Psoas muscle (tissue), 7 donors: ENCODE measurements at regions not wholly inside any gene's neighbourhood (a gene's known extent, or its start where the extent isn't known, plus 50 kb on each side); places are given as distances from the start of the nearest gene placed in this dataset.

Experiments
- ATAC-seq, 4 donors: fragments of 200-7000 bp; cut with Tn5 transposase; one replicate each; pipeline ENCODE4 v1.9.1; 2020; ENCODE audit warnings: moderate library complexity in 3 of 4, mild to moderate bottlenecking in 2 of 4
- DNase-seq, 2 donors: peaks; one replicate each; pipeline ENCODE4 v3.0.0-alpha.2; 2020
- H3K27ac ChIP-seq: fragments of 200-600 bp; one replicate; pipeline ENCODE4 v1.8.0; 2022
- H3K27me3 ChIP-seq, 3 donors: fragments of 200-600 bp in 1 of 3; one replicate each; pipeline versions ENCODE4 v1.6.1 to v1.8.0; 2013 to 2022; ENCODE audit warnings: low read length in 2 of 3, mild to moderate bottlenecking in 2 of 3, moderate library complexity in 1 of 3; ENCODE audit not compliant: insufficient read depth in 3 of 3
- H3K36me3 ChIP-seq, 2 donors: fragments of 200-600 bp in 1 of 2; one replicate each; pipeline versions ENCODE4 v1.6.1 to v1.8.0; 2013 to 2022; ENCODE audit warnings: low read depth in 1 of 2, mild to moderate bottlenecking in 1 of 2, moderate library complexity in 1 of 2; ENCODE audit not compliant: insufficient read depth in 1 of 2
- H3K4me1 ChIP-seq: fragments of 200-600 bp; one replicate; pipeline ENCODE4 v1.8.0; 2022
- H3K4me3 ChIP-seq: fragments of 200-600 bp; one replicate; pipeline ENCODE4 v1.8.0; 2022; ENCODE audit warnings: mild to moderate bottlenecking
- H3K9me3 ChIP-seq: fragments of 200-600 bp; one replicate; pipeline ENCODE4 v1.8.0; 2022
- CTCF ChIP-seq: fragments of 200-600 bp; IDR thresholded peaks from one replicate; pipeline ENCODE4 v1.8.0; 2022; ENCODE audit warnings: antibody characterized with exemption
- WGBS, 3 donors: extraction: QIAGEN DNeasy Blood & Tissue Kit; methylation state at CpG; one replicate each; pipeline versions ENCODE4 v1.1.6 to v1.1.7; 2013; 5-methylcytosine and 5-hydroxymethylcytosine counted together
- intact Hi-C, 2 donors: fragments of 100-400 bp; cut with DNase I; formaldehyde crosslinking; loops; one replicate each; pipeline versions ENCODE4 v1.11.0 to v1.14.2; 2022
- donor health status: healthy with polysubstance abuse.
- donor health status: DM: no; HTN: no; CAD: no; lungs with moderate emphysema.
- donor health status: Bipolar disorder and iron deficiency.
- donor health status: healthy.
- donor health status: DM: yes; HTN: yes; CAD: no.
- donor health status: DM: no; HTN: no; CAD: no.
- donor health status: DM: yes; HTN: yes; CAD: no.

GRCh38 chr6:4287811-4288244 is 152.5 kb upstream of the ECI2 start:
- no peaks in the 10 kb centered on the region for H3K36me3 ChIP-seq
- intact Hi-C loops, result loop anchor here (10.0 kb wide), 2 partner anchors 67 to 517 kb away; no protein-coding TSS in a partner anchor
- DNase-seq (no peak), ATAC-seq (no peak)
- no peak overlapping the region for H3K27ac ChIP-seq
- no peaks in the 10 kb centered on the region for H3K4me1 ChIP-seq
- H3K4me3 ChIP-seq, result no peak overlapping the region
- 26 to 35% (median 28%) methylated on average over 11 of the region's 11 CpGs for WGBS, 3 donors
- H3K27me3 ChIP-seq, result no peaks in the 10 kb centered on the region
- H3K9me3 ChIP-seq, result no peaks in the 10 kb centered on the region
- TF ChIP-seq CTCF, result no peak

GRCh38 chr6:4287372-4287771 is 152.0 kb upstream of the ECI2 start:
- 66 to 78% (median 72%) methylated on average over 7 of the region's 7 CpGs for WGBS, 3 donors
- H3K27me3 ChIP-seq, result no peaks in the 10 kb centered on the region
- H3K27ac ChIP-seq, result no peak overlapping the region
- no peaks in the 10 kb centered on the region for H3K4me1 ChIP-seq
- ATAC-seq, result no peak
- no peak for DNase-seq
- TF ChIP-seq CTCF, result no peak
- no peaks in the 10 kb centered on the region for H3K9me3 ChIP-seq
- no peak overlapping the region for H3K4me3 ChIP-seq
- H3K36me3 ChIP-seq, result no peaks in the 10 kb centered on the region
- intact Hi-C loops, result loop anchor here (10.0 kb wide), 2 partner anchors 67 to 517 kb away; no protein-coding TSS in a partner anchor

- 81 to 87% (median 86%) methylated on average over 4 of the region's 4 CpGs for WGBS, 3 donors
- intact Hi-C loops, result loop anchor here (5.0 to 10.0 kb wide), 3 partner anchors 69 to 522 kb away; no protein-coding TSS in a partner anchor
- H3K27me3 ChIP-seq, result no peaks in the 10 kb centered on the region
- no peaks in the 10 kb centered on the region for H3K4me1 ChIP-seq
- H3K27ac ChIP-seq, result no peak overlapping the region
- no peak overlapping the region for H3K4me3 ChIP-seq
- TF ChIP-seq CTCF, result no peak
- no peak for DNase-seq
- H3K36me3 ChIP-seq, result no peaks in the 10 kb centered on the region
- H3K9me3 ChIP-seq, result no peaks in the 10 kb centered on the region
- ATAC-seq, result no peak
Observed at GRCh38 chr6:4282926-4283325, 147.6 kb upstream of the ECI2 start.

GRCh38 chr6:4281341-4282293 is 146.2 kb upstream of the ECI2 start:
- 18 to 24% (median 18%) methylated on average over 46 of the region's 46 CpGs for WGBS, 3 donors
- Histone ChIP-seq H3K27me3 (no peaks in the 10 kb centered on the region), H3K4me3 (peak overlapping the region; percentile 53), H3K36me3 (no peaks in the 10 kb centered on the region), H3K9me3 (no peaks in the 10 kb centered on the region), H3K27ac (peak overlapping the region; percentile 24), H3K4me1 (no peaks in the 10 kb centered on the region)
- DNase-seq, result peak; percentile 52 to 86
- intact Hi-C loops, result loop anchor here (5.0 to 10.0 kb wide), 3 partner anchors 71 to 523 kb away; no protein-coding TSS in a partner anchor
- peak; percentile 54 for TF ChIP-seq CTCF
- peak; percentile 92 to 97 (median 94) for ATAC-seq
